IPS DF 6.9 (cell line): ENCODE measurements at regions not wholly inside any gene's neighbourhood (a gene's known extent, or its start where the extent isn't known, plus 50 kb on each side); places are given as distances from the start of the nearest gene placed in this dataset.
A peak's percentile ranks its signal among the peaks of the same experiment; 100 is the strongest.

Experiments
- DNase-seq: peaks from one replicate; pipeline ENCODE4 v3.0.0-alpha.2; 2013; ENCODE audit warnings: low read depth, low spot score
- H3K27ac ChIP-seq: one replicate; pipeline ENCODE4 v1.5.1; 2013; ENCODE audit warnings: low read length, control low read depth
- H3K27me3 ChIP-seq: 2 replicates; pipeline ENCODE4 v1.6.1; 2013; ENCODE audit warnings: mild to moderate bottlenecking, low read length; ENCODE audit not compliant: control insufficient read depth, insufficient read depth
- H3K36me3 ChIP-seq: 2 replicates; pipeline ENCODE4 v1.6.1; 2013; ENCODE audit warnings: low read length; ENCODE audit not compliant: control insufficient read depth, insufficient read depth
- H3K4me1 ChIP-seq: 2 replicates; pipeline ENCODE4 v1.6.1; 2013; ENCODE audit warnings: low read length; ENCODE audit not compliant: control insufficient read depth, insufficient read depth
- H3K4me3 ChIP-seq: 2 replicates; pipeline ENCODE4 v1.5.1; 2013; ENCODE audit warnings: mild to moderate bottlenecking, low read length
- H3K9me3 ChIP-seq: 2 replicates; pipeline ENCODE4 v1.6.1; 2013; ENCODE audit warnings: low read length, inconsistent platforms; ENCODE audit not compliant: control insufficient read depth, insufficient read depth
- WGBS: extraction: QIAGEN DNeasy Blood & Tissue Kit; methylation state at CpG from one replicate; pipeline ENCODE4 v1.1.7; 2013; ENCODE audit warnings: mixed read lengths, missing lambda C conversion rate; ENCODE audit not compliant: insufficient read length, insufficient coverage; 5-methylcytosine and 5-hydroxymethylcytosine counted together

DNA sequence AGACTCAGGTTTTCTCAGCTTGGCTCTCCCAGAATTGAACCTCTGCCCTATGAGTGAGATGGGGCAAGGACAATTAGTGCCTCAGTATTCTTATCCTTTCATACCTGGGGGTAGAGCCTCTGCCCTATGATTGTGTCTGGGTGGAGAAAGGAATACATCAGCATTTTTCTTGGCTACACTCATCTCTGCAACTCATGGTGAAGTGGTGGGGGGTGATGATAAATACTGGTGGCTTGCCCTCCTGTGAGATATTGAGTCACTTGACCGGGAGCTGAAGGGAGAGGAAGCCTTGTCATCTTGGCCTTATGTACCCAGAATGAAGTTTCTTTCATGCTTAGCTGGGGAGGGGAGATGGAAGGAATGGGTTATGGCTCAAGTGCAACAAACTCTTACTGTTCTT, 71.3 kb upstream of the ENOX2 start:
- H3K4me1 ChIP-seq: no peaks in the 10 kb centered on the region
- DNase-seq: no peak
- no peaks in the 10 kb centered on the region for H3K36me3 ChIP-seq
- no peaks in the 10 kb centered on the region for H3K9me3 ChIP-seq
- no peaks in the 10 kb centered on the region for H3K27me3 ChIP-seq
- no peak overlapping the region for H3K4me3 ChIP-seq
- no peak overlapping the region for H3K27ac ChIP-seq
- WGBS: no CpG with 5 or more reads among the region's 1 CpG

DNA sequence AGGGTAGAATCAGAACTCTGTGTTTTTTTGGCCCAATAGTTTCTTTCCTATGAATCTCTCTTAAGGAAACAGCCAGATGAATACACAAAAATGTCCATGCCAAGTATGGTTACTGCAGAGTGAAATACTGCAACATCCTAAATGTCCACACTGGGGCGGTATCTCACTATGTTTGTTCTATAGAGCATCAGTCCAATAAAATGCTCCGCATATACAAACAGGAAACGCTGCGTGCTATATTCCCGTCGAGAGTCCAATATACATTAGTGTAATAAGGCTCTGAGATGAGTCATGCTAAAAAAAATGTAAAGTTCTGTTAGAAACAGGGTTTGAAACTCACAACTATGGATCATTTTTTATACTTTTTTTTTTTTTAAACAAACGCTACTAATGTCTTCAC, 72.9 kb upstream of the ENOX2 start:
- no peaks in the 10 kb centered on the region for H3K27me3 ChIP-seq
- H3K36me3 ChIP-seq: no peaks in the 10 kb centered on the region
- DNase-seq: no peak
- H3K27ac ChIP-seq: no peak overlapping the region
- no peaks in the 10 kb centered on the region for H3K9me3 ChIP-seq
- no CpG with 5 or more reads among the region's 7 CpGs for WGBS
- no peak overlapping the region for H3K4me3 ChIP-seq
- no peaks in the 10 kb centered on the region for H3K4me1 ChIP-seq

GRCh38 chrX:130981836-130982235, 76.3 kb upstream of the ARHGAP36 start:
- H3K27ac ChIP-seq: no peak overlapping the region
- H3K4me1 ChIP-seq: peaks cover 2% of the 10 kb centered on the region; the same call in 1 of the 2 replicates
- no peaks in the 10 kb centered on the region for H3K36me3 ChIP-seq
- DNase-seq: no peak
- no peaks in the 10 kb centered on the region for H3K27me3 ChIP-seq
- H3K9me3 ChIP-seq: no peaks in the 10 kb centered on the region
- WGBS: no CpG with 5 or more reads among the region's 2 CpGs
- no peak overlapping the region for H3K4me3 ChIP-seq

GRCh38 chrX:130984782-130985181, 73.4 kb upstream of the ARHGAP36 start:
- no peak for DNase-seq

DNA sequence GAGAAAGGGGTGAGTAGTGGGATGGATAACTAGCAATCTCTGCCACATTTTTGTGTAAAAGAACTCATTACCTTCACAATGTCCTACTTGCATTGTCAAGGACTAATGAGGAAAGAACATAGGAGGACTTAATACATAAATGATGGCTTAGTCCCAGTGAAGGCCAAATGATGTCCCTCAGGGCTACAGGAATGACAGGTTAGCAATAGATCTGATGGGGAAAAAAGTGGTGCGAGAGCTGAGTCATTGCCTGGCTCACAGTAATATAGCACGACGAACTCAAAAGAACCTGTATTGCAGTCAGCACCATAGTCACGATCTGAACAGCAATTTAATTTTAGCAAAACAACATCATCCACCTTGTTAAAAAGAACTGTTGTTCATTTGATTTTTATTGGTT, 70.9 kb upstream of the ARHGAP36 start:
- Histone ChIP-seq H3K27me3 (no peaks in the 10 kb centered on the region), H3K36me3 (no peaks in the 10 kb centered on the region), H3K27ac (no peak overlapping the region), H3K4me1 (peaks cover 2% of the 10 kb centered on the region; the same call in 1 of the 2 replicates), H3K4me3 (no peak overlapping the region), H3K9me3 (no peaks in the 10 kb centered on the region)
- no peak for DNase-seq
- no CpG with 5 or more reads among the region's 4 CpGs for WGBS

More at GRCh38 chrX:130984782-130985181, 73.4 kb upstream of the ARHGAP36 start:
- no CpG with 5 or more reads among the region's 4 CpGs for WGBS
- no peaks in the 10 kb centered on the region for H3K9me3 ChIP-seq
- H3K27me3 ChIP-seq: no peaks in the 10 kb centered on the region
- H3K4me3 ChIP-seq: no peak overlapping the region
- no peaks in the 10 kb centered on the region for H3K36me3 ChIP-seq
- H3K4me1 ChIP-seq: peaks cover 2% of the 10 kb centered on the region; the same call in 1 of the 2 replicates
- H3K27ac ChIP-seq: no peak overlapping the region

GRCh38 chrX:130990723-130991122, 67.4 kb upstream of the ARHGAP36 start:
- DNase-seq: no peak
- WGBS: no CpG with 5 or more reads among the region's 2 CpGs
- Histone ChIP-seq H3K4me1 (no peaks in the 10 kb centered on the region), H3K27me3 (no peaks in the 10 kb centered on the region), H3K9me3 (no peaks in the 10 kb centered on the region), H3K4me3 (no peak overlapping the region), H3K27ac (no peak overlapping the region), H3K36me3 (no peaks in the 10 kb centered on the region)

- H3K27me3 ChIP-seq: no peaks in the 10 kb centered on the region
- no peaks in the 10 kb centered on the region for H3K9me3 ChIP-seq
- DNase-seq: peak; percentile 1
- H3K27ac ChIP-seq: no peak overlapping the region
- H3K36me3 ChIP-seq: no peaks in the 10 kb centered on the region
- H3K4me1 ChIP-seq: no peaks in the 10 kb centered on the region
- no peak overlapping the region for H3K4me3 ChIP-seq
- no CpG with 5 or more reads among the region's 8 CpGs for WGBS
Measured at GRCh38 chrX:130994671-130995070, 63.5 kb upstream of the ARHGAP36 start.

DNA sequence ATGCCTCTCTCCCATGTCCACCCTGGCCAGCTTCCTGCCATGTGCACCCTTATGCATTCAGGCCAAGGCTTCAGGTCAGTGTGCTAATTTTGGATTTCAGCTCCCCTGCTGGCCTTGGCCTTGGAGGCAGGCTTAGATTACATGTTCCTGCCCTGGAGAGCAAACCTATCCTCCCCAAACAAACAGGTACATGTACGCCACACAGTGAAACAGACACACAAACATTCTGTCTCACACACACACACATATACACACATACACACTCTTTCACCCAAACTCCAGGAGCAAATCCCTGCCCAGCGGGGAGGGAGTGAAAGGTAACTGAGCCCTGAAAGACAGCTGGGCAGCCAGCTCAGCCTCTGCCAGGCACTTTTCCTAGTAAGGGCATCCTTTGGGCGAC, 62.7 kb upstream of the ARHGAP36 start:
- Histone ChIP-seq H3K27me3 (no peaks in the 10 kb centered on the region), H3K9me3 (no peaks in the 10 kb centered on the region), H3K4me3 (no peak overlapping the region), H3K4me1 (no peaks in the 10 kb centered on the region), H3K27ac (no peak overlapping the region), H3K36me3 (no peaks in the 10 kb centered on the region)
- DNase-seq: no peak
- no CpG with 5 or more reads among the region's 3 CpGs for WGBS

DNA sequence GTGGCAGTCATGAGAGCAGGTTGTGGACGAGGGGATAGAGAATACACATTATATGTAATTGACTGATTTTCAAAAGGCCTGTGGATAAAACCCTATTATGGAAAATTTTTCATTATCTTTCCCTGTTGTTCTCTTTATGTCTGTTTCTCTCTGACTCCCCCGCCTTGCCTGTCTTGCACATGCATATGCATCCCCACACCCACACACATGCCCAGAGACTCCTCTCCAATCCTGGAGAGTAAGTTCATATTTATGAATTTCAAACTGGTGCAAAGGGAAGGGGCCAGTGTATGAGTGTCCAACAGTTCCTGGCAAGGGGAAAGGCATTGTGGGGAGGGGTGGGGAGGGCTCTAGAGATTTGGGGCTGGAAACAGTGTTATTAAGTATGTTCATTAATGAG, 60.8 kb upstream of the ARHGAP36 start:
- no CpG with 5 or more reads among the region's 2 CpGs for WGBS
- H3K27me3 ChIP-seq: no peaks in the 10 kb centered on the region
- no peak overlapping the region for H3K4me3 ChIP-seq
- H3K36me3 ChIP-seq: no peaks in the 10 kb centered on the region
- H3K4me1 ChIP-seq: no peaks in the 10 kb centered on the region
- DNase-seq: no peak
- H3K27ac ChIP-seq: no peak overlapping the region
- no peaks in the 10 kb centered on the region for H3K9me3 ChIP-seq

GRCh38 chrX:130999360-130999759, 58.8 kb upstream of the ARHGAP36 start:
- Histone ChIP-seq H3K4me3 (no peak overlapping the region), H3K27ac (no peak overlapping the region), H3K27me3 (no peaks in the 10 kb centered on the region), H3K9me3 (no peaks in the 10 kb centered on the region), H3K4me1 (no peaks in the 10 kb centered on the region), H3K36me3 (no peaks in the 10 kb centered on the region)
- WGBS: no CpG with 5 or more reads among the region's 1 CpG
- DNase-seq: no peak
